ENCODE measurements at regions not wholly inside any gene's neighbourhood (a gene's known extent, or its start where the extent isn't known, plus 50 kb on each side); places are given as distances from the start of the nearest gene placed in this dataset.

DNA sequence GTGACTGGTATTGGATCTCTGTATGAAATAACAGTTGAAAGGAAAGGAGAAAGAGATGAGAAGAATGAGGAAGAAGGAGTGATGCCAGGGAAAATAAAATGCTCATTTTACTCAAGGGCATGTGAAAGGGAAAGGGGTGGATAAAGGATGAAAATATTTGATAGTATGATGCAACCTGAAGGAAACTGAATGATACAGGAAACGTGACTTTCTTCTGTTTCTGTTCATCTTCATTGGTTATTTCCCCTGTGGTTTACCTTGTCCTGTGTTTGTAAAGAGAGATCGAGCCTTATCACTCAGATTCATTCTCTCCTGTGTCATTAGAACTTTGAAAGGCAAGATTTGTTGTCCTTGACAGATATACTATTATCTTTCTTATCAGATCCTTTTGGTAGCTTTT, 243.6 kb upstream of the SLITRK3 start:
- TF ChIP-seq POLR2A (IDR thresholded peaks at IDR 0.05) (no peak), CTCF (IDR thresholded peaks at IDR 0.05) (no peak)
